ENCODE measurements at regions not wholly inside any gene's neighbourhood (a gene's known extent, or its start where the extent isn't known, plus 50 kb on each side); places are given as distances from the start of the nearest gene placed in this dataset.
"Not testable (repeated sequence)": the region's sequence is repeated elsewhere in the genome, so short reads cannot be mapped to it uniquely, and the experiment has no call there.

- no peak for DNase-seq (ENCODE audit: low spot score)
These were observed 324.4 kb downstream of the ZNF674 start for GRCh38 chrX:46220822-46221221.

GRCh38 chrX:46218373-46218772 lies 326.8 kb downstream of the ZNF674 start:
- DNase-seq (ENCODE audit: low spot score) = no peak

GRCh38 chrX:46216406-46216805 lies 328.8 kb downstream of the ZNF674 start:
- no peak for DNase-seq (ENCODE audit: low spot score)

- no peak for DNase-seq (ENCODE audit: low spot score)
These were observed 334.1 kb downstream of the ZNF674 start for GRCh38 chrX:46211079-46211478.

GRCh38 chrX:46209768-46210167 lies 335.5 kb downstream of the ZNF674 start:
- no peak for DNase-seq (ENCODE audit: low spot score)

GRCh38 chrX:46209037-46209436 lies 336.2 kb downstream of the ZNF674 start:
- DNase-seq (ENCODE audit: low spot score) = no peak

GRCh38 chrX:46208225-46208854 lies 336.9 kb downstream of the ZNF674 start:
- DNase-seq (ENCODE audit: low spot score) = no peak

- no peak for DNase-seq (ENCODE audit: low spot score)
These were observed 340.3 kb downstream of the ZNF674 start for GRCh38 chrX:46204721-46205422.

GRCh38 chrX:46202733-46203514 lies 342.3 kb downstream of the ZNF674 start:
- no peak for DNase-seq (ENCODE audit: low spot score)

- no peak for DNase-seq (ENCODE audit: low spot score)
These were observed 344.8 kb downstream of the ZNF674 start for GRCh38 chrX:46200413-46200812.

GRCh38 chrX:46198858-46199257 lies 346.4 kb downstream of the ZNF674 start:
- DNase-seq (ENCODE audit: low spot score) = no peak

- not testable (repeated sequence) for DNase-seq (ENCODE audit: low spot score)
These were observed 358.5 kb downstream of the ZNF674 start for GRCh38 chrX:46186811-46187106.

GRCh38 chrX:46185923-46186810 lies 359.1 kb downstream of the ZNF674 start:
- DNase-seq (ENCODE audit: low spot score) = no peak

- DNase-seq (ENCODE audit: low spot score) = no peak
These were observed 360.5 kb downstream of the ZNF674 start for GRCh38 chrX:46184749-46185148.

- DNase-seq (ENCODE audit: low spot score) = no peak
These were observed 364.9 kb downstream of the ZNF674 start for GRCh38 chrX:46180258-46180687.

GRCh38 chrX:46179748-46180147 lies 365.5 kb downstream of the ZNF674 start:
- DNase-seq (ENCODE audit: low spot score) = no peak

GRCh38 chrX:46178763-46179162 lies 366.5 kb downstream of the ZNF674 start:
- DNase-seq (ENCODE audit: low spot score) = no peak

- DNase-seq (ENCODE audit: low spot score) = no peak
These were observed 372.1 kb downstream of the ZNF674 start for GRCh38 chrX:46173159-46173558.

GRCh38 chrX:46171457-46171856 lies 373.8 kb downstream of the ZNF674 start:
- not testable (repeated sequence) for DNase-seq (ENCODE audit: low spot score)

- DNase-seq (ENCODE audit: low spot score) = no peak
These were observed 375.4 kb downstream of the ZNF674 start for GRCh38 chrX:46169808-46170207.

GRCh38 chrX:46168254-46168653 lies 377.0 kb downstream of the ZNF674 start:
- no peak for DNase-seq (ENCODE audit: low spot score)

- DNase-seq (ENCODE audit: low spot score) = no peak
These were observed 379.4 kb downstream of the ZNF674 start for GRCh38 chrX:46165866-46166265.
